Activated CD8-positive, alpha-beta memory T cell treated with anti-CD3 and anti-CD28 coated beads, Interleukin-2, amount 10 ng/mL, durations not matched to agents 7 days and 5 days (primary cell): ENCODE measurements at regions not wholly inside any gene's neighbourhood (a gene's known extent, or its start where the extent isn't known, plus 50 kb on each side); places are given as distances from the start of the nearest gene placed in this dataset.
"Not testable (repeated sequence)": the region's sequence is repeated elsewhere in the genome, so short reads cannot be mapped to it uniquely, and the experiment has no call there.

Source experiments
- ATAC-seq: fragments of 150-1000 bp; cut with Tn5 transposase; one replicate; pipeline ENCODE4 v1.10.0; 2021; ENCODE audit warnings: moderate library complexity
- CTCF ChIA-PET: fragments of 350-600 bp; sonication (Branson Sonifier 250); formaldehyde crosslinking; loops from one replicate; lab custom pipeline; 2021; ENCODE audit warnings: antibody characterized with exemption; lab: Charles Lee
- DNase-seq: peaks from one replicate; pipeline ENCODE4 v3.0.0-alpha.2; 2020
- H3K27ac Mint-ChIP-seq: one replicate; pipeline ENCODE4 v1.8.0; 2021; ENCODE audit warnings: mild to moderate bottlenecking, mixed read lengths
- H3K27me3 Mint-ChIP-seq: one replicate; pipeline ENCODE4 v1.8.0; 2021; ENCODE audit warnings: mixed read lengths
- H3K36me3 Mint-ChIP-seq: one replicate; pipeline ENCODE4 v1.8.0; 2021; ENCODE audit warnings: mild to moderate bottlenecking, mixed read lengths
- H3K4me1 Mint-ChIP-seq: one replicate; pipeline ENCODE4 v1.8.0; 2021; ENCODE audit warnings: mixed read lengths
- H3K4me3 Mint-ChIP-seq: one replicate; pipeline ENCODE4 v1.8.0; 2021; ENCODE audit warnings: mild to moderate bottlenecking, moderate library complexity, mixed read lengths
- H3K9me3 Mint-ChIP-seq: one replicate; pipeline ENCODE4 v1.8.0; 2022; ENCODE audit warnings: low read depth, mixed read lengths

DNA sequence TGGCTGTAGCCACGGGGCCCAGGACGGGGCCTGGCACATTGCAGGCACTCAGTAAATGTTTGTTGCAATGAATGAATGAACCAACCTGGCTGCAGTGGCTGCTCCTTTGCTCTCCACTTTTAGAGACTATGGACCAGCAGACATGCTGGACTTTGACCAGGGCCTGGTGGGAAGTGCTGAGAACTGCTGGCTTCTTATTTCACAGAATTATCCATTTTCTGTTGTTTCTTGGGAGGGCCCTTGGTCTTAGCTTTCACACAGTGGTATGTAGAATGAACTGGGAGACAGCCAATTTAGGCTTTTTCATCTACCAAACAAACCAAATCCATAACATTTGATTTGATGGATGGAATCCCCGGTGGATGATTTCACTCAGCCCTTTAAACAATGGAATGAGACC, 78.0 kb upstream of the LHFPL2 start:
- Mint-ChIP-seq H3K27me3 (peaks cover 3% of the 10 kb centered on the region), H3K4me1 (no peaks in the 10 kb centered on the region), H3K9me3 (no peaks in the 10 kb centered on the region), H3K4me3 (no peak overlapping the region), H3K27ac (no peak overlapping the region), H3K36me3 (no peaks in the 10 kb centered on the region)
- DNase-seq (no peak), ATAC-seq (no peak)
- CTCF ChIA-PET = no interaction called here

DNA sequence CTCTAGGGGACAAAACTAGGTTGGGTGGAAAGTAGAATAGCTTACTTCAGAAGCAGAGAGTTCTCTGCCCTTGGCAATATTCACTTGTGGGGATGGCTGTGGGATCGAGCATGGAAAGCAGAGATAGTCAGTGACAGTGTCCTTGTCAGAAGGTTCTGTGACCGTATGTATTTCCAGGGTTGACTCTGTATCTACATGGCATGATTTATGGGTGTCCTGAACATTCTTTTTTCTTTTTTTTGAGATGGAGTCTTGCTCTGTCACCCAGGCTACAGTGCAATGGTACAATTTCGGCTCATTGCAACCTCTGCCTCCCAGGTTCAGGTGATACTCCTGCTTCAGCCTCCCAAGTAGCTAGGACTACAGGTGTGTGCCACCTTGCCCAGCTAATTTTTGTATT, 77.4 kb upstream of the LHFPL2 start:
- CTCF ChIA-PET = no interaction called here
- Mint-ChIP-seq H3K27me3 (peaks cover 3% of the 10 kb centered on the region), H3K4me3 (no peak overlapping the region), H3K27ac (no peak overlapping the region), H3K9me3 (no peaks in the 10 kb centered on the region), H3K4me1 (no peaks in the 10 kb centered on the region), H3K36me3 (no peaks in the 10 kb centered on the region)
- DNase-seq = no peak
- ATAC-seq = no peak

DNA sequence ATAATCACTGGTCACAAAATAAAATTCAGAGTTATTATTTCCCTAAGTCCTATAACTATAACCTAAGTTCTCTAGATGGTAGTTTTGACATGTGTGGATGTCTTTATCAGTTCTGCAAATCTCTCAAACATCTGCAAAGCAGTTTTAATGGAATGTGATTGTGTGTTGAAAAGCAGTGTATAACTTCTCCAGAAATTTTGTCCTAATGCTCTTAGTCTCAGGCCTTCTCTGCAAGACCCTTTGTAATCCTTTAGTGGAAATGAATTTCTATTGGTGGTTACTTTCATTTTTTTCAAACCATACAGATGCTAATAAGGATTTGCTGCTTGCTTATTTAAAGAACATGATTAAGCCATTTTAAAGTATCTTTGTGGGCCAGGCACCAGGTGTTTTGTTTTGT, 75.5 kb upstream of the LHFPL2 start:
- no peak overlapping the region for H3K4me3 Mint-ChIP-seq
- H3K27ac Mint-ChIP-seq = no peak overlapping the region
- H3K27me3 Mint-ChIP-seq = peaks cover 10% of the 10 kb centered on the region
- H3K4me1 Mint-ChIP-seq = no peaks in the 10 kb centered on the region
- no peaks in the 10 kb centered on the region for H3K9me3 Mint-ChIP-seq
- CTCF ChIA-PET = no interaction called here
- ATAC-seq (no peak), DNase-seq (no peak)
- no peaks in the 10 kb centered on the region for H3K36me3 Mint-ChIP-seq

DNA sequence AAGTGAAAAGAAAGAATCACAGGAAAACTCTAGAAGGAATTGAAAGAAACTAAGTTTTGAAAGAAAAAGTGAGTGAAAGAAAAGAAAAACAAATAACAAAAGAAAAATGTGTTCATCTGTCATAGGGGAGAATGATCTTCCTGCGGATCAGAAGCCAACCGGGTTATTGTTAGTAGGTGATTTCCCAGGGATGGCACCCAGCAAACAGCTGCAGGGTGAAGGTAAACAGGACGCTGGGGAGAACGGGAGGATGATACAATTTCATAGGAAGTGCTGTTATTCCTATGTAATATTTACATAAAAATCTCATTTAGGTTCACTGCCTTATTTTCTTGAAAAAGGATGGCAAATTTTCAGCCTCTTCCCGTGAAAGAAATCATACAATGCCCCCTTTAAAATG, 72.4 kb upstream of the LHFPL2 start:
- ATAC-seq = no peak
- Mint-ChIP-seq H3K4me1 (no peaks in the 10 kb centered on the region), H3K4me3 (no peak overlapping the region), H3K27me3 (peaks cover 18% of the 10 kb centered on the region), H3K36me3 (no peaks in the 10 kb centered on the region), H3K9me3 (no peaks in the 10 kb centered on the region), H3K27ac (no peak overlapping the region)
- CTCF ChIA-PET = no interaction called here
- DNase-seq = no peak

DNA sequence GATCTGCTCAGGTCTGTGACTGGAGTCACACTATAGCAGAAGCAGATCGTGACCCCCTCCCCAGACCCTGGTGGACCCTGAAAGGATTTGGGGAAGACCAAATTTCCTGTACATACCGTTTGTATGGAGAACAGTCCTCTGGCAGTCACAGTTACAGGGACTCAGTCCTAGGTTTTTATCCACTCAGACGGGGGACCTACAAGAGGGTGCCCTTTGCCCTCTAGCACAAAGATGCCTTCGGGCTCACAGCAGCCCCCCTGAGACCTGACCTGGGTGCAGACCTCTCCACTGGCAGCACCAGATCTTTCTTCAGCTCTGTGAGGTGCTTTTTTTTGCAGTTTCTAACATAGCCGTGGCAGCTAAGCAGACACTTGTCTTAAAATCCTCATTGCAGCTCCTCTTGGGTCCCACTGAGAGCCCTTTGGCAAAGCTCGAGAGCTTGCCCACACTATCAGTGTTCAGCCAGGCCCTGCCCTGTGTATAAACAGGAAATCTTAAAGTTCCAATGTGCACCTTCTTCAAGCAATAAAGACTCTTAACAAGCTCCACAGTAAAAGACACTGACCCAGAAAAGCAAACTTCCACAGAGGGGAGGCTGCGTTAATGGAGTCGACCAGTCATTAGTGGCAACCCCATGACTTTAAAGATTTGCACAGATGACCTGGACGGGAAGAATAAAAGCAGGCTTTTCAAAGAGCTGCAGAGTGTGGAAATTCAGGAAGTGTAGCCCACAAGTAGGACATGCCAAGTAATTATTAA, 71.8 kb upstream of the LHFPL2 start:
- Mint-ChIP-seq H3K9me3 (no peaks in the 10 kb centered on the region), H3K27ac (no peak overlapping the region), H3K4me1 (no peaks in the 10 kb centered on the region), H3K36me3 (no peaks in the 10 kb centered on the region), H3K27me3 (peaks cover 18% of the 10 kb centered on the region), H3K4me3 (no peak overlapping the region)
- ATAC-seq (no peak), DNase-seq (no peak)
- CTCF ChIA-PET = no interaction called here

DNA sequence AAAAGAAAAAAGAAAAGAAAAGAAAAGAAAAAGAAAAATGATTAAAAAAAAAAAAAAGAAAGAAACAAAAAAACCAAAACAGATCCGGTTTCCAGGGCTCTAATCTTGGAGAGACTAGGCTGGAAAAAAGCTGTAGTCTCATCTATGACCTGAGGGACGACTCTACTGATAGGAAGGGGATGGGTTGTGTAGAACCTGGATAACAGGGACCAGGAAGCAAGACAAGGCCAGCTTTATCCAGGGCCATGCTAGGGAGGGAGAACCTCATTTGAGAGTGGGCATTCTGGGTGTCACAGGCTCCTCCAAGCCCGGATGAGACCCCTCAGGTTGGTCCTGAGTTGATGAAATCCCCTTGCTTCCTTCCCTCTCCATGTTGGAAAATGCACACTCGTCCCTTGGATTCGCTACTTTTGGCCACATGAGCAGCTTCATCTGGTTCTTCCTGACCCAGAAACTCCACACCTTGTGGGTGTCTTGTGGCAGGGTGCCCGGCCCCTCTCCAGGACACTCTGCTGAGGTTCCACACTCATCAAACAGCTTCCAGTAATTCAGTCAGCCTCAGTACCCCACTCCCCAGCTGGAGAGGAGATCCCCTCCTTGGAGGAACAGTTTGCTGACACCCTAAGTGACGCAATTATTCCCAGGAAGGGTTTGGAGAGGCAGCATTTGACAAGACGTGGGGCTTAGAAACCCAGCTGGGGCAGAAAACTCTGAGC, 71.1 kb upstream of the LHFPL2 start:
- DNase-seq (no peak), ATAC-seq (no peak)
- Mint-ChIP-seq H3K4me3 (no peak overlapping the region), H3K27ac (no peak overlapping the region), H3K36me3 (no peaks in the 10 kb centered on the region), H3K9me3 (no peaks in the 10 kb centered on the region), H3K27me3 (peaks cover 18% of the 10 kb centered on the region), H3K4me1 (no peaks in the 10 kb centered on the region)
- CTCF ChIA-PET = no interaction called here

DNA sequence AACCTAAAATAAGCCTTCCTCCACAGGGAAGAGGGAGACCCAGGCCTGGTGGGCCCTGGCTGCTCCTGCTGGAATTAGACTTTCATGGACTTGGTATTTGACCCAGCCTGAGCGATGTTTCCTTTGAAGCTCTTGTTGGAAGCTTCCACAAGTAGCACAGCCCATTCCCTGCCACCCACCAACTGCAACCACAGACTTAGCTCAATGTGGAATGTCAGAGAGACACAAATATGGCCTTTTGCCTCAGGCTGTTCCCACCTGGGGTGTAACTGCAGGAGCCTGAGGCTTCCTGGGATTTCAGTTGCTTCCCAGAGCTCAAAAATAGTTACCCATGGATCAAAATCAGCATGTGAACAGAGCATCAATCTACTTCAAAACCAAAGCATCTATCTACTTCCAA, 70.3 kb upstream of the LHFPL2 start:
- CTCF ChIA-PET = no interaction called here
- no peak overlapping the region for H3K4me3 Mint-ChIP-seq
- H3K27ac Mint-ChIP-seq = no peak overlapping the region
- peaks cover 18% of the 10 kb centered on the region for H3K27me3 Mint-ChIP-seq
- H3K4me1 Mint-ChIP-seq = no peaks in the 10 kb centered on the region
- H3K9me3 Mint-ChIP-seq = no peaks in the 10 kb centered on the region
- no peaks in the 10 kb centered on the region for H3K36me3 Mint-ChIP-seq
- DNase-seq = no peak
- ATAC-seq = no peak

DNA sequence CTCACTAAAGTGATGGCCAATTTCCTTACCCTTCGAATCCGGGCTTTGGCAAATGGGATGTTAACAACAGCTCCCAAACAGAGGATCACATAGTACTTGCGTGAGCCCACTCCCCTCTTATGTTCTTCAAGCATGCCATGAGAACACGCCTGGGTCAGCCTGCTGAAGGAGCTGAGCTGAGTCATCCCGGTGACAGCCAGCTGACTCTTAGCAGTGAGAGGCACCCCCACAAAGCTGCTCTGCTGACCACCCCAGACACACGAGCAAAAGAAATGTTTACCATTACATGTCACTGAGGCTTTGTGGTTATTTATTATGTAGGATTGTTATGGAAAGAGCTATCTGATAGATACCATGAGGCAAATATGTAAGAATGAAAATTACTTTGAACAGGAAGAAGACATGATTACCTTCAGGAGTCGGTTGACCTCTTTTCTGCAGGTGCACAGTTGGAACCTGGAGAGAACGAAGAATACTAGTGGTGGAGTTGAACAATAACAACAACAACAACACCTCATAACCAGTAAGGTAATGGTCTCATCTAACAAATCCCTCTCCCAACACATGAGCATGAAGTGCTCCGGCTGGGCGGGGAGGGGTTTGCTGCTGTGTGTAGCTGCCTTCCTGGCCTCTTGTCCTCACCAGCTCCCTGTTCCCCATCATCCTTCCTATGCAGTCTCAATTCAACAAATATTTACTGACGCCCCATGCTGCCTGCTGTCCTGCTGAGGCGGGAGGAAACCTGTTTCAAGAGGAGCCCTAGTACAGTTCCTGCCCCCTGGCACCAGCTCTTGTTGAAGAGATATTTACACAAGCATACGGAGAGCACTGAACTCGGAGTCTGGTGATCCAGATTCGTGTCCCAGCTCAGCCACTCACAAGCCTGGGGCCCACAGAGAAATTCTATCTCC, 69.4 kb upstream of the LHFPL2 start:
- Mint-ChIP-seq H3K27me3 (peaks cover 18% of the 10 kb centered on the region), H3K9me3 (no peaks in the 10 kb centered on the region)
- ATAC-seq = no peak

DNA sequence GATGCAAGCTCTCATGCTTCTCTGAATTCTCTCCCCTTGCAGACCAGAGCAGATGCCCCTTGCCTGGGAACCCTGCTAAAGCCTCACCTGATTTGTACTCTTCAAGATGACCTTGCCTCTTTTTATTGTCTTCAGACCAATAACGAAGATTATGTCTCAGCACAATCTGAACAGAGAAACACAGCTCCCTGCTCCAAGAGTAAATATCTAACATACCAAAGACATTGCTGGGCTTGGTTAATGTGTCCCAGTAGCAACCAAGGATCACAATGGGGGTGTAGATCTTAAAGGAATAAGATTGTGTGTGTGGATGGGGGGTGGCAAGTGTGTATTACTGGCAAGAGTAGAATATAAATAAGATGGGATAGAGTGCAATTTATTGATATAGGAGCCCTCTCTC, 67.6 kb upstream of the LHFPL2 start:
- H3K4me3 Mint-ChIP-seq = no peak overlapping the region
- no peaks in the 10 kb centered on the region for H3K36me3 Mint-ChIP-seq
- no peaks in the 10 kb centered on the region for H3K4me1 Mint-ChIP-seq
- no peak overlapping the region for H3K27ac Mint-ChIP-seq
- ATAC-seq (no peak), DNase-seq (no peak)
- CTCF ChIA-PET = no interaction called here
- H3K9me3 Mint-ChIP-seq = no peaks in the 10 kb centered on the region
- peaks cover 20% of the 10 kb centered on the region for H3K27me3 Mint-ChIP-seq

More for the DNA sequence above, 69.4 kb upstream of the LHFPL2 start:
- CTCF ChIA-PET = no interaction called here
- Mint-ChIP-seq H3K36me3 (no peaks in the 10 kb centered on the region), H3K4me1 (no peaks in the 10 kb centered on the region), H3K4me3 (no peak overlapping the region), H3K27ac (no peak overlapping the region)
- DNase-seq = no peak

DNA sequence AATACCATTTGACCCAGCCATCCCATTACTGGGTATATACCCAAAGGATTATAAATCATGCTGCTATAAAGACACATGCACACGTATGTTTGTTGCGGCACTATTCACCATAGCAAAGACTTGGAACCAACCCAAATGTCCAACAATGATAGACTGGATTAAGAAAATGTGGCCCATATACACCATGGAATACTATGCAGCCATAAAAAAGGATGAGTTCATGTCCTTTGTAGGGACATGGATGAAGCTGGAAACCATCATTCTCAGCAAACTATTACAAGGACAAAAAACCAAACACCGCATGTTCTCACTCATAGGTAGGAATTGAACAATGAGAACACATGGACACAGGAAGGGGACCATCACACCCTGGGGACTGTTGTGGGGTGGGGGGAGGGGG, 66.8 kb upstream of the LHFPL2 start:
- CTCF ChIA-PET, H3K4me1 Mint-ChIP-seq, DNase-seq, ATAC-seq, H3K27ac Mint-ChIP-seq, H3K4me3 Mint-ChIP-seq, H3K36me3 Mint-ChIP-seq, H3K9me3 Mint-ChIP-seq: not testable (repeated sequence)
- peaks cover 21% of the 10 kb centered on the region for H3K27me3 Mint-ChIP-seq

DNA sequence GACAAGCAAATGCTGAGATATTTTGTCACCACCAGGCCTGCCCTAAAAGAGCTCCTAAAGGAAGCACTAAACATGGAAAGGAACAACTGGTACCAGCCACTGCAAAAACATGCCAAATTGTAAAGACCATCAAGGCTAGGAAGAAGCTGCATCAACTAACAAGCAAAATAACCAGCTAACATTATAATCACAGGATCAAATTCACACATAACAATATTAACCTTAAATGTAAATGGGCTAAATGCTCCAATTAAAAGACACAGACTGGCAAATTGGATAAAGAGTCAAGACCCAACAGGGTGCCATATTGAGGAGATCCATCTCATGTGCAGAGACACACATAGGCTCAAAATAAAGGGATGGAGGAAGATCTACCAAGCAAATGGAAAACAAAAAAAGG, 63.1 kb upstream of the LHFPL2 start:
- H3K4me3 Mint-ChIP-seq, ATAC-seq, CTCF ChIA-PET, DNase-seq, H3K27ac Mint-ChIP-seq, H3K9me3 Mint-ChIP-seq, H3K4me1 Mint-ChIP-seq, H3K36me3 Mint-ChIP-seq: not testable (repeated sequence)
- H3K27me3 Mint-ChIP-seq = peaks cover 22% of the 10 kb centered on the region

DNA sequence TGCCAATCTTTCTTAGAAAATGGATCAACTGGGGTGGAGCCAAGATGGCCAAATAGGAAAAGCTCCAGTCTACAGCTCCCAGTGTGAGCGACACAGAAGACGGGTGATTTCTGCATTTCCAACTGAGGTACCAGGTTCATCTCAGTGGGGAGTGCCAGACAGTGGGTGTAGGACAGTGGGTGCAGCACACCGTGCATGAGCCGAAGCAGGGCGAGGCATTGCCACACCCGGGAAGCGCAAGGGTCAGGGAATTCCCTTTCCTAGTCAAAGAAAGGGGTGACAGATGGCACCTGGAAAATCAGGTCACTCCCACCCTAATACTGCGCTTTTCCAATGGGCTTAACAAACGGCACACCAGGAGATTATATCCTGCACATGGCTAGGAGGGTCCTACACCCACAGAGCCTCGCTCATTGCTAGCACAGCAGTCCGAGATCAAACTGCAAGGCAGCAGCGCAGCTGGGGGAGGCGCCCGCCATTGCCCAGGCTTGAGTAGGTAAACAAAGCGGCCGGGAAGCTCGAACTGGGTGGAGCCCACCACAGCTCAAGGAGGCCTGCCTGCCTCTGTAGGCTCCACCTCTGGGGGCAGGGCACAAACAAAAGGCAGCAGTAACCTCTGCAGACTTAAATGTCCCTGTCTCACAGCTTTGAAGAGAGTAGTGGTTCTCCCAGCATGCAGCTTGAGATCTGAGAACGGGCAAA, 61.3 kb upstream of the LHFPL2 start:
- not testable (repeated sequence) for ATAC-seq, DNase-seq, H3K4me3 Mint-ChIP-seq, H3K36me3 Mint-ChIP-seq, H3K4me1 Mint-ChIP-seq, H3K27ac Mint-ChIP-seq, H3K9me3 Mint-ChIP-seq
- CTCF ChIA-PET = interaction anchor here (0.6 kb wide), 1 partner anchor 1200 kb away, joined by 3 read pairs; no protein-coding TSS in a partner anchor
- peaks cover 28% of the 10 kb centered on the region for H3K27me3 Mint-ChIP-seq

DNA sequence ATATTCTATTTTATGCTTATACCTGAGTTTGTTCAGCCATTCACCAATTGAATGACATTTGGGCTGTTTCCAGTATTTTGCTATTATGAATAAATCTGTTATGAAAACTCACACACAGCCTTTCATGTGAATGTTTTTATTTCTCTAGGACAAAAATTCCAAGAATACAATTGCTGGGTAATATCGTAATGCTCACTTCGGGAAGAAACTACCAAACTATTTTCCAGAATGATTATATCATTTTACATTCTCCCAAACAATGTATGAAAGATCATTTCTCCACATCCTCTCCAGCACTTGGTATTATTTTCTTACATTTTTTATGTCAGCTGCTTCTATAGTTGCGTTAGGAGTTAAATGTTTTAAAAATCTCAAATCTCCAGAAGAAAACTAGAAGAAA, 58.3 kb upstream of the LHFPL2 start:
- DNase-seq = no peak
- H3K9me3 Mint-ChIP-seq = no peaks in the 10 kb centered on the region
- ATAC-seq = no peak
- H3K4me1 Mint-ChIP-seq = no peaks in the 10 kb centered on the region
- H3K27ac Mint-ChIP-seq = no peak overlapping the region
- CTCF ChIA-PET = no interaction called here
- no peak overlapping the region for H3K4me3 Mint-ChIP-seq
- no peaks in the 10 kb centered on the region for H3K36me3 Mint-ChIP-seq
- H3K27me3 Mint-ChIP-seq = peaks cover 25% of the 10 kb centered on the region
